ENCODE measurements at regions not wholly inside any gene's neighbourhood (a gene's known extent, or its start where the extent isn't known, plus 50 kb on each side); places are given as distances from the start of the nearest gene placed in this dataset.
A peak's percentile ranks its signal among the peaks of the same experiment; 100 is the strongest.
"Not testable (repeated sequence)": the region's sequence is repeated elsewhere in the genome, so short reads cannot be mapped to it uniquely, and the experiment has no call there.

GRCh38 chr2:132220589-132220988, 58.8 kb upstream of the ANKRD30BL start:
- not testable (repeated sequence) for DNase-seq

DNA sequence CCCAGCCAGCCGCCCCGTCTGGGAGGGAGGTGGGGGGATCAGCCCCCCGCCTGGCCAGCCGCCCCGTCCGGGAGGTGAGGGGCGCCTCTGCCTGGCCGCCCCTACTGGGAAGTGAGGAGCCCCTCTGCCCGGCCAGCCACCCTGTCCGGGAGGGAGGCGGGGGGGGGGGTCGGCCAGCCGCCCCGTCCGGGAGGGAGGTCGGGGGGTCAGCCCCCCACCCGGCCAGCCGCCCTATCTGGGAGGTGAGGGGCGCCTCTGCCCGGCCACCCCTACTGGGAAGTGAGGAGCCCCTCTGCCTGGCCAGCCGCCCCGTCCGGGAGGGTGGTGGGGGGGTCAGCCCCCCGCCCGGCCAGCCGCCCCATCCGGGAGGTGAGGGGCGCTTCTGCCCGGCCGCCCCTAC, 60.1 kb upstream of the ANKRD30BL start:
- not testable (repeated sequence) for DNase-seq

GRCh38 chr2:132252191-132252893, 90.6 kb upstream of the ANKRD30BL start:
- DNase-seq: peak; percentile 43

- no peak for DNase-seq
Observed at GRCh38 chr2:132252894-132253264, 91.1 kb upstream of the ANKRD30BL start.

DNA sequence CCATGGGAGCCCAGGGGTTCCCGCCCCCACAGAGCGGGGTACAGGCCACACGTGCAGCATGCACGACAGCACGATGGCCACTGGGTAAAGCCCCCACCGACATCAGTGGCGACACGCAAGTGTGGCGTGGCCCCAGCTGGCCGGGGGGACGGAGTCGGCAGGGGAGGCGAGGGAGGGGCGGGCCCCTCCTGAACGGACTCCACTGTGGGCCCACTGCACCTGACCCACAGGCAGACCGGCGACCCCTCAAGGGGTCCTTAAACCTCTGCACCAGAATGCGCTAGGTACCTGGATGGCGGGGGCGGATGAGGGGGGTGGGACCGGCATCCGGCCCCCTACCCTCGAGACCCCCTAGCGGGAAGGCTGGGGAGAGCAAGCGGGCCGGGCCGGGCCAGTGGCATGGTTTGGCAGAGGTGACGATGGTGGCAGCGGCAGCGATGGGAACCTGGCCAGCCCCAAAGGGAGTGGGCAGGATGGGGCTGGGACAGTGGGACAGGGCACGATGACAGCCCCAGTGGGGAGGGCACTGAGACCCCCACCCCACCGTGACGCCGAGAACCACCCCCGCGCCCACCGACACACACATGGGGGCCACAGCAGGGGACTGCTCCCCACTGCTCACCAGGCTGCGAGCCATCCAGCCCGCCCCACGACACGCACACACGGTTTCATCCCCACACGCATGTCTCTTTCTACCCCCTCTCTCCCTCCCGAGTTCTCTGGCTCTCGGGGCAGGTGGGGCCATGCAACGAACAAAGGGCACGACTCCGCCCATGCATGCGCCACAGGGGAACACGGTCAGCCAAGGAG, 91.9 kb upstream of the ANKRD30BL start:
- DNase-seq: peak; percentile 54

GRCh38 chr2:132254306-132254919, 92.7 kb upstream of the ANKRD30BL start:
- not testable (repeated sequence) for DNase-seq

DNA sequence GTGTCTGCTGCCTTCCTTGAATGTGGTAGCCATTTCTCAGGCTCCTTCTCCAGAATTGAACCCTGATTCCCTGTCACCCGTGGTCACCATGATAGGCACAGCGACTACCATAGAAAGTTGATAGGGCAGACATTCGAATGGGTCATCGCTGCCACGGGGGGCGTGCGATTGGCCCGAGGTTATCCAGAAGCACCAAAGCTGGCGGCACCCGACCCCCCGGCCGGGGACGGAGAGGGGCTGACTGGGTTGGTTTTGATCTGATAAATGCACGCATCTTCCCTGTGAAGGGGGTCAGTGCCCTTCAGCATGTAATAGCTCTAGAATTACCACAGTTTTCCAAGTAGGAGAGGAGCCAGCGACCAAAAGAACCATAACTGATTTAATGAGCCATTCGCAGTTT, 94.0 kb upstream of the ANKRD30BL start:
- peak; percentile 36 for DNase-seq

DNA sequence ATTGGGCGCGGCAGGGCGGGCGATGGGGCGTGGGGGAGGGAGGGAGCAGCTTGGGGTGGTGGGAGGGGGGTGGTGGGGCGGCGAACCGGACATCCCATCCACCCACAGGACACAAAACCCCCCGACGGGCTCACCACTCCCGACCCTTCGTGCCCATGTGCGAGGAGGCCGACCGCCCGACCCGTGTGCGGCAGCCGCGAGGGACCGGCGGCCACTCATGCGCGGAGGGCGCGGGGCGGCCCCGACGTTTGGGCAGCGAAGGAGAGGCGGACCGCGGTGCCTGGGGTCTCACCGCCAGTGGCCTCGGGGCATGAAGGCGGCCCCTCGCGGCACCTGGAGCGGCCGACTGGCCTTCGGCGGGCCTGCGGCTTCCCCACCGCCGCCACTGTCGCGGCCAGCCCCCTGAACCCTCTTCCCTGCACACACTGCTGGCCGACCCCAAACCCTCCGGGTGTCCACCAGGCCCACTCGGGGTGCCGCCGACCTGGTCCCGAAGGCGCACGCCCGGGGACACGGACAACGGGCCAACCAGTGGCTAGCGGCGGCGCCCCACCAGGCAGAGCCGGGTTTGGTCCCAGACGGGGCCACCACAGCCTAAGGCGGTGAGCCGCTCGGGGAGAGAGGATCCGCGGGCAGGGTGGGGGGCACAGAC, 94.6 kb upstream of the ANKRD30BL start:
- peak; percentile 47 for DNase-seq

DNA sequence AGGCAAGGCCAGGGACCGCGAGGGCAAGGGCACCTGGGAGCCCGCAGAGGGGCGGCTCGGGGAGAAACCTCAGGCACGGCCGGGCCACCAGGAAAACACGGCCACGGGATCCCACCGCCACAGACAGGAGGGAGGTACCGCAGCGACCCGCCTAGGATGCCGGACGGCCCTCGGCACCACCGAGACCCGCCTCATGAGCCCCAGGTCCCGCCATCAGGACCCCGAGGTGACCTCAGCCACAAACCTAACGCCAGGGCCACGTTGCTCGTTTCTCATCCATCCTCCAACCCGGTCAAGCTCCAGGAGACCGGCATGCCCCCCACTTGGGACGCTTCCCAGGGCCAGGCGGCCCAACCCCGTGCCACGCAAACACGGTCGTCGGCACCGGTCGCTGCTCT, 95.2 kb upstream of the ANKRD30BL start:
- peak; percentile 55 for DNase-seq

DNA sequence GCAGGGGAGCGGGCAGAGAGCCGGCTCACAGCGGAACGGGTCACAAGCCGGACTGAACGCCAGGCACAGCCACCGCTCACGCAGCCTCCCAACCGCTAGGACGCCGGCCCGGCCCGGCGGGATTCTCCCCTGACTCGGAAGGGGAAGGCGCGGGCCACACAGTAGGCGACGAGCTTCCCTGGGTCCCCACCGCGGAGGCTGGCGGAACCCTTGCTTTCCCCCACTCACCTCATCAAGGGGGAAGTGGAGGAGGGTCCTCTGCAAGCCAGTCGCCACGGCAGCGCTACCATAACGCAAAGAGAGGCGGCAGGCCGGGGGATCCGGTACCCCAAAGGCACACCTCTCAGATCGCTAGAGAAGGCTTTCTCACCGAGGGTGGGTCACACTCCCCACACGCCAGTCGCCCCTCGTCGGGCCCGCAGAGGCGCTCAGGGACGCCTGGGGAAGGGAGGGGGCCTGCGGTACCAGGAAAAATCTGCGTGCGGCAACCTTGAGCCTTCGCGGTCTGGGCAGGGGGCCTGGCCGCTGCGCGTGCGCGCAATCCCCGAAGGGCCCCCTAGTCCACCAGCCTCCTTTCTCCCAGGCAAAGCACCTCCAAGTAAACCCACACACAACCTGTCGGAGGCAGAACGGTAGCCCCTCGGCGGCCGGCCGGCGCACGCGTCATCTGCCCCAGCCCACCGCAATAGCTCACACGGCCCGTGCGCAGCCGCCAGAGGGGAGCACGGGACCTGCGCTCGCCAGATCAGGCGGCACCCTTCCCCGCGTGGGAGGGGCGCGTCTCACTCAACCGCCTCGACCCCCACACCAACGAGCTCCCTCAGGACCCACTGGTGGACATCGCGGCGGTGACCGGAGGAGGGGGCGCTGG, 95.8 kb upstream of the ANKRD30BL start:
- DNase-seq: peak; percentile 57

GRCh38 chr2:132259276-132259675, 97.5 kb upstream of the ANKRD30BL start:
- DNase-seq: not testable (repeated sequence)

GRCh38 chr2:132265595-132265994, 103.8 kb upstream of the ANKRD30BL start:
- peak; percentile 58 for DNase-seq

DNA sequence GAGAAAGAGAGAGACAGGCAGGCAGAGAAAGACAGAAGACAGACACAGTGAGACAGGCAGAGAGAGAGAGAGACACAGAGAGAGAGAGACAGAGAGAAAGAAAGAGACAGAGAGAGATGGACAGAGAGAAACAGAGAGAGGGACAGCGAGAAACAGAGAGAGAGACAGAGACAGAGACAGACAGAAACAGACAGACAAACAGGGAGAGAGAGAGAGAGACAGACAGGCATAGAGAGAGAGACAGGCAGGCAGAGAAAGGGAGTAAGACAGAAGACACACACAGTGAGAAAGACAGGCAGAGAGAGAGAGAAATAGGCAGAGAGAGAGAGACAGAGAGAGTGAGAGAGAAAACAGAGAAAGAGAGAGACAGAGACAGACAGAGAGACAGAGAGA, 105.3 kb upstream of the ANKRD30BL start:
- no peak for DNase-seq

DNA sequence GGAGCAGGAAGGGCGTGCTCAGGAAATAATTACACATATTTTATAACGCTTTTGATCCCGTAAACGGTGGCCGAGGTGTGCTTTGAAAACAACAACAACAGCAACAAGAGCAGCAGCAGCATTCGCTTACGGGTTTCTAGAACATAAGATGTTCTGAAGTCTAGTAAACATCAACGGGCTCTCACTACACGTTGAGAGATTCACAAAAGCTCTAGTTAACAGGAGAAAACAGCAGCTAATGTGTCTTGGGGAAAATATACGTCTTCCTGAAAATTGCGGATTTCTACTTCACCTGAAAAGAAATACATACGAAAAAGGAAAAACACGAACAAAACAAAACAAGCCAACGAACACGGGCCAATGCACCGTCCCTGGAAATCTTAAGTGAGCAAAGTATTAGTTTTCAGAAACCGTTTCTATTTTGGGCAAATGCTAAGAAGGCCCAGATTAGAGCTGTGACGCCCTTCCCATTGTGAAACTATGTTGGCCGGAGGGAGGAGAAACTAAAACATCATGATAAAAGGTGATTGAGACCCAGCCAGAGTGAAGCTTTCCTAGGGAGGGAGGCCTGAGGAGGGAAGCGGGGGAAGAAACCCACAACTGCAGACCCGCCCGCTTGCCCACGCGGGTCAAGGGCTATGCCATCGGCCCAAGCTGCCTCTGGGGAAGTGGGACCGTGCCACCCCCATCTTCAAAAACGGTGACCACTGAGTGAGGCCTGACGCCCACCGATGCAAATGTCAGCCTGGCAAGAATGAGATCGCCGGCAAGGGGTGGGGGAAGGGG, 105.9 kb upstream of the ANKRD30BL start:
- not testable (repeated sequence) for DNase-seq

GRCh38 chr2:132268284-132268976, 106.7 kb upstream of the ANKRD30BL start:
- DNase-seq: peak; percentile 84

DNA sequence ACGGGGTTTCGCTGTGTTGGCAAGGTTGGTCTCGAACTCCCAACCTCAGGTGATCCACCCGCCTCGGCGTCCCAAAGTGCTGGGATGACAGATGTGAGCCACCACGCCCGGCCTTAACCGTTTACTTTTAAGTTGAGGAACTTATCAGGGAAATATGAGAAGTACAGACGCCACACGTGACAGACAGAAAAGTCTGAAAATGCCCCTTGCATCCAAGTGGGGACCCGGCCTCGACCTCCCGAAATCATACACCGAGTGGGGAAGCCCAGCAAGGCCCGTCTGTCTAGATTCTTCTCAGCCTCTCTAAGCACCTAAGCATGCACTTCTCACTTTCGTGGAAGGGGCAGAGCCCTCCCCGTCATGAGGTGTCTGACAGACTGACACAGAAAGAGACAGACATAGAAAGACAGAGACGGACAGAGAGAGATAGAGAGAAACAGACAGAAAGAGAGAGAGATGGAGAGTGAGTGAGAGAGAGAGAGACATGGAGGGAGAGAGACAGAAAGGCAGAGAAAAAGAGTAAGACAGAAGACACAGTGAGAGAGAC, 107.3 kb upstream of the ANKRD30BL start:
- no peak for DNase-seq

DNA sequence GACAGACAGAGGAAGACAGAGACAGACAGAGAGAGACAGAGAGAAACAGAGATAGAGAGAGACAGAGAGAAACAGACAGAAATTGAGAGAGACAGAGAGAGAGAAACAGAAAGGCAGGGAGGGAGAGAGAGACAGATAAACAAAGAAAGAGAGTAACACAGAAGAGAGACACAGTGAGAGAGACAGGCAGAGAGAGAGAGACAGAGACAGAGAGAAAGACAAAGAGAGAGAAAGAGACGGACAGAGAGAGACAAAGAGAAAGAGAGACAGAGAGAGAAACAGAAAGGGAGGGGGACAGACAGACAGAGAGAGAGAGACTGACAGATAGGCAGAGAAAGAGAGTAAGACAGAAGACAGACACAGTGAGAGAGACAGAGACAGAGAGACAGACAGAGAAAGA, 108.5 kb upstream of the ANKRD30BL start:
- DNase-seq: no peak

- no peak for DNase-seq
Observed at GRCh38 chr2:132270981-132271546, 109.3 kb upstream of the ANKRD30BL start.

- not testable (repeated sequence) for DNase-seq
Observed at GRCh38 chr2:132271794-132272193, 110.0 kb upstream of the ANKRD30BL start.

DNA sequence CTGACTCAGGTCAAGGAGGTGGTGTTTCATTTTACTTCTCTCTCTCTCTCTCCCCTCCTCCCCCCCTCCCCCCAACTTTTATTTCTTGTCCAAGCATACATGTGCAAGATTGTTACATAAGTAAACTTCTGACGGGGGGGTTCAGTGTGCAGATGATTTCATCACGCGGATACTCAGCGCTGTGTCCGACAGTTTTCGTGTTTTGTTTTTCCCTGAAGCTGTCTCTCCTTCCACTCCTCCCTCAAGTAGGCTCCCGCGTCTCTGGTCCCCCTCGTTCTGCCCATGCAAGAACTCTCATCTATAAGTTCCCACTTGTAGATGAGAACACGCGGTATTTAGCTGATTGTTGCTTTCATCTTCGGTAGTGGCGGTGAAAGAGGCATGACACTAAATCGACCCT, 111.0 kb upstream of the ANKRD30BL start:
- no peak for DNase-seq
